H4 (cell line): ENCODE measurements at regions not wholly inside any gene's neighbourhood (a gene's known extent, or its start where the extent isn't known, plus 50 kb on each side); places are given as distances from the start of the nearest gene placed in this dataset.

ENCODE experiments used
- DNase-seq: peaks from one replicate; pipeline ENCODE4 v3.0.0-alpha.2; 2015; ENCODE audit warnings: low spot score

GRCh38 chr4:18398661-18399060 is 377.1 kb upstream of the LCORL start:
- DNase-seq: no peak

GRCh38 chr4:18397681-18398390 is 376.3 kb upstream of the LCORL start:
- DNase-seq: no peak

- DNase-seq: no peak
Measured at GRCh38 chr4:18394656-18395055, 373.1 kb upstream of the LCORL start.

DNA sequence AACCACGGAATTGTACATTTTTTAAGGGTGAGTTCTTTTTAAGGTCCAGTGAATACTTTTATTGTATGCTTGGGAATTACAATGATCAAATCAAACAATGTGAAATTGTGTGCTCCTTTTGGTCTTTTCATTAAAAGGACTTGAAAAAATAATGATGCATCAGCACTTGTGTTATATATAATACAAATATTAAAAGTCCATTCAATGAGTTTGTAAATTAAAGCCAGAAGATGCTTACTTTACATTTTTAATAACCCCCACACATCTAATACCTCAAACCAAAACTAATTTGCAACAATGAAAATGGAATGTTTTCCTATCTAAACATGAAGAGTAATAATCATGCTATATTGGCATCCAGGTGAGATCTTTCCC is 369.8 kb upstream of the LCORL start:
- no peak for DNase-seq

DNA sequence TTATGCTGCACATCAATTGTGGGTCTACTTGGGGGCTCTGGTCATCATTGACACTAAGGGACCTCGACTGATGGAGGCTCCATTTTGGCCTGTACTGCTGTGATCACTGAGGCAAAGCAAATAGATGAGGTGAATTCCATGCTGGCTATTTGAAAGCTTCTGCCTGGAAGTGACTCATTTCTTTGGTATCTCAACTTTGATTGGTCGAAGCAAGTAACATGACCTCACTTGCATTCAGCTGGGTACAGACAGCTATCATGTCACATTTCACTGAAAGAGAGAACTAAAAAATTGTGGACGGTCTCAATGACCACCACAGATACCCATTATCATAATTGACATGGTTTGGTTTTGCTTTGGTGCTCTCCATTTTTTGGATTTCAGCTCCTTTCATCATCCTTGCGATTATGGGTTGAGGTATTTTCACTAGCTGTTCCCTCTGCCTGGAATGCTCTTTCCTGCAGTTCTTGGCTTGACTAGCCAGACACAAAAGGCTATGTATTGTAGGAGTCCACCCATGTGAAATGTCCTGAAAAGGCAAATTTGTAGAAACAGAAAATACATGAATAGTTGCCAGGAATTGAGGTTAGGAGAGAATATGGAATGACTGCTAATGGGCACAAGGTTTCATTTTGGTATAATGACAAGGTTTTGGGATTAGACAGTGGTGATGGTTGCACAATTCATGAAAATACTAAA is 369.2 kb upstream of the LCORL start:
- DNase-seq: no peak

- no peak for DNase-seq
Measured at GRCh38 chr4:18389115-18389514, 367.6 kb upstream of the LCORL start.

DNA sequence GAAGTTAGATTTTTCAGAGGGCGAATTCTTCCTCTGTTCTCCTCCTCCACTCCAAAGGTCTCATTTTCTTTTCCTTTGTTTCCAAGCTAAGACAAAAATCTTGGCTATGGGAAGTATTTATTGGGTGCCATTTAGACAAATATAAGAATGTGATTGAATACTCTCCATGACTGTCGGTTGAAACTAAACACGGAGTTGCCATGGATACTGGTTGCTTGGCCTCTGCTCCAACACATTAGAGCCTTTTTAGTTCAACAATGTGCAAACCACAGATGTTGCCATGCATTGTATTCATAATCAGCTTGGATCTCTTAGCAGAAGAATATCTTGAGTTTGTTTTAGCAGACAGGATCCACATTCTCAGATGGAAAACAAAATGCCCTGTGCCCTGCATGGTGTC is 366.5 kb upstream of the LCORL start:
- DNase-seq: no peak

DNA sequence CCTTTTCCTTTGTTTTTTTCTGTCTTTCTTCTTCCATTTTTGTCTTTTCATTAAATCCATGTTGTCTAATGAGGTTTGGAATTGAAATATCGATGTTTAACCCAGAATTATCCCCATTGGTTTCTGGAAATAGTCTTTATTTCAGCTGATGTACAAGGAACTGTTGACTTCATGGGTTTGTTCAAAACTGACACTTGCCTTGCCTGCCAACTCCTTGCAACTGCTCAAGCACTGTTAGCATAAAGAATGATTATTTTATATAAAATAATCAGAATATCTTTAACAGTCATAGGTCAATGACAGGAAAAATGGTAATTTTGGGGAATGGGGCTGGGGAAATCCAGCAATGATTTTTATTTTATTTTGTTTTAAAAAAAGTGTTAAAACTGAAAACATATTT is 359.6 kb upstream of the LCORL start:
- no peak for DNase-seq

DNA sequence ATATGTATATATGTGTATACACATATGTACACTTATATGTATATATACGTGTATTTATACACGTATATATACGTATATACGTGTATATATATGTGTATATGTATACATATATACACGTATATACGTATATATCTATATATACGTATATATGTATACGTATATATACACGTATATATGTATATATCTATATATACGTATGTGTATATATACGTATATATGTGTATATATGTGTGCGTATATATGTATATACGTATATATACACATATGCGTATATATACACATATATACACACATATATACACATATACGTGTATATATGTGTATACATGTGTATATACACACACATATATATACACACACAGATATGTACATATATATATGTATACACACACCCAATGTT is 348.0 kb upstream of the LCORL start:
- no peak for DNase-seq

DNA sequence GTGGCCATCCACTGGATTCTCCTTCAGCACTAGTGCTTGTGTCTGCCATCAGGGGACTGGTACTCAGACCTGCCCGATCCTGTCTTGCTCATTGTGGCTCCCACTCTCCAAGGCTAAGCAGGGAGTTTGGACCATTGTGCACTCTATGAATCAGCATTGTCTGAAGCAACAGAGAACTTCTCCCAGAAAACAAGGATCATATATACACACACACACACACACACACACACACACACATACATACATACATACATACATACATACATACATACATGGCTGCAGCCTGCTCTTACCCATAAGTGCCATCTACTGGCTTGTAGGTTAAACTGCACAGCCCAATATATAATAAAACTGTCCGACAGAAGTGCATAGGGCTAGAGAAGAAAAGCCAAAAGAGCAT is 345.3 kb upstream of the LCORL start:
- DNase-seq: peak; percentile 9

GRCh38 chr4:18366136-18366535 is 344.6 kb upstream of the LCORL start:
- DNase-seq: no peak

DNA sequence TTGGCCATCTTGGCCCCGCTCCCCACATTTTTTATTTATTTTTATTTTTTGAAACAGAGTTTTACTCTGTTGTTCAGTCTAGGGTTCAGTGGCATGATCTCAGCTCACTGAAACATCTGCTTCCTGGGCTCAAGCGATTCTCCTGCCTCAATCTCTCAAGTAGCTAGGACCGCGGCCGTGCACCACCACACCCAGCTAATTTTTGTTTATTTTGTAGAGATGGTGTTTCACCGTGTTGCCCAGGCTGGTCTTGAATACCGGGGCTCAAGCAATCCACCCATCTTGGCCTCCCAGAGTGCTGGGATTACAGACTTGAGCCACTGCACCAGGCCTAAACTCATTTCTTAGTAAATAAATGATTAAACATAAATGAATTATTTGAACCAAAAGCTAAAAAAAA is 322.0 kb upstream of the LCORL start:
- DNase-seq: no peak

- DNase-seq: no peak
Measured at GRCh38 chr4:18342847-18343246, 321.3 kb upstream of the LCORL start.

DNA sequence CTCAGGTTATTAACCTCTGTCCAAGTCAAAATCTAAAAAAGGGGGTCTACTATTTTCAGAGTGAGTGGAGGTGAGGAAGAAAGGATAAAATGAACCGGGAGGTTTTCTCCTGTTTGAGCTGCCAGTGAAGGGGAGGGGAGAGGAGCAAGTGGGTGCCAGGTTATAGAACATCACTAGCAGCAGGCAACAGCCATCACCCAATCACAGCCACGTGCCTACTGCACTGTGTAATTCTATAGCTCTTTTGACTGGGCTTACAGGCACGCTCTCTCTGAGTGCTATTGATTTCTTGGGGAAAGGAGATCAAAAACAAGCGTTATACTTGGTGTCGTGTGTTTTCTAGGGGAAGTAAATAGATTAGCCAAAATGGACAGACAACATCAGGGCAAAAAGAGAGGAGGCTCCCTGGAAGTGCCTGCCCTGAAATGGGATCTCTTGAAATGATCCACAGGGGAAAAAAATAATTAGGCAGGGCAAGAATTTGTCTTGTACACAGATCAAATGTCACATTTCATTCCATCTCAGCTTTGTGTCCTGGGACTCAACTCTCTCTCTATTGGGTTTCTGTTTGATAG is 300.5 kb upstream of the LCORL start:
- DNase-seq: no peak

DNA sequence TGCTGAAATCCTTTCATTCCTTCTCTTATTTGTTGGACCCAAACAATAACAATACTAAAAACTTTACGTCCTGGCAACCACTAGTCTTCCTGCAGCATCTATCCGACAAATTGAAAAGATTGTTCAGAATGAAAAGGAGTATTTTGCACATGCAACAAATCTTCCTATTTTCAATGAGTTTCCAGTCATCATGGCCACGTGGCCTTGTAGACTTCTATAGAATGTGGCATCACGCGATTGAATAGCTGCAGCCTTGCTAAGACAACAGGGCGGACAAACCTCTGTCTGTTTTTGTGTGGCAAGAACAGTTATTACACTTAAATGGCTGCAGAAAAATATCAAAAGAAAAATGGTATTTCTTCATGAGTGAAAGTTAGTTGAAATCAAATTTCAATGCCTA is 297.9 kb upstream of the LCORL start:
- no peak for DNase-seq

GRCh38 chr4:18318682-18319388 is 297.3 kb upstream of the LCORL start:
- DNase-seq: no peak

DNA sequence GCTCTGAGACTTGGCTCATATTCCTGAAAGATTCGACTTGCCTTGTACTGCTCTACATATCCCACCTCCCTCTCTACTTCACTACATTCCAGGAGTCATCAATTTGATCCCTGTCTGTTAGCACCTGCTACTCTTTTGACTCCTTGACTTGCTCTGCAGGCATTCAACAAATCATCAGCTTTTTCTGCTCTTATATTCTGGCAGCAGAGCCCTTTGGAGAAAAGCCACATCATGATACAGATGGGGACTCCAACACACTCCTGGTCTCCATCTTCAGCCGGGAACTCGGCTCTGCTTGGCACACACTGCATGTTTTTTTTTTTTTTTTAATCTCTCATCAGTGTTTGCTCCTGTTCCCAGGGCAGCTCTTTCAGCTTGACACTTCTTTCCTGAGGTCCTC is 293.2 kb upstream of the LCORL start:
- DNase-seq: no peak

- no peak for DNase-seq
Measured at GRCh38 chr4:18297684-18298083, 276.1 kb upstream of the LCORL start.

DNA sequence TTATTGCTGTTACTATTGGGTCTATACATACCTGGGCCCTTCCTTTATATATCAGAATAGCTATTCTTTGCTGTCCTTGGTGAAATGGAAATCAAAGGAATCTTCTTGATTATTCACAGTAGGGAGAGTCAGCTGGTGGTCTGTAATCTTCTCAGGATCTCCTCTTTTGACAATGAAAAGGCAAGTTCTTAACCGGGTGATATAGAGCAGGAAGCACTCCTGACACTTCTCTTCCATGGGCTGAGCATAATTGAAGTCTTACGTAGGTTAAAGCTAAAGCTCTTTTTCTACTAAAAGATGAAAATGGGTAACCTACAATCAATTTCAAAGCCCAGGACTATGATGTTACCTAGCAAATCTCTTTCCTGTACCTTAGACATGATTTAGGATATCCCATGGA is 274.9 kb upstream of the LCORL start:
- DNase-seq: no peak

- DNase-seq: no peak
Measured at GRCh38 chr4:18294846-18295245, 273.3 kb upstream of the LCORL start.

DNA sequence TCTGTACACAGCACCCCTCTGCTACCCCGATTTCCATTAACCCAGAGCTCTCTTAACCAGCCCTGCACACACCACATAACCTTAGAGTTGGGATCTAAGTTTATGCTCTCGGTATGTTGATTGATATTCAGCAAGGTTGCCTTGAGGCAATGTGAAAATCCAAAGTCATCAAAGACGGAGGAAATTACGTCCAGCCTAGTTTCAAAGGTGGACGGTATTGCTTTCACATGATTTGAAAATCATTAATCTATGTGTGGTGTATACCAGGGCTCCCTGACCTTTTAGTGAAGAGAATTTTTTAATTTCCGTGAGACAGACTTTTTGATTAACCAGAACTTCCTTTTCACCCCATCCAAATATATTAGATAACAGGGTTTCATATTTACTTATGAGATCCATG is 272.5 kb upstream of the LCORL start:
- DNase-seq: no peak

DNA sequence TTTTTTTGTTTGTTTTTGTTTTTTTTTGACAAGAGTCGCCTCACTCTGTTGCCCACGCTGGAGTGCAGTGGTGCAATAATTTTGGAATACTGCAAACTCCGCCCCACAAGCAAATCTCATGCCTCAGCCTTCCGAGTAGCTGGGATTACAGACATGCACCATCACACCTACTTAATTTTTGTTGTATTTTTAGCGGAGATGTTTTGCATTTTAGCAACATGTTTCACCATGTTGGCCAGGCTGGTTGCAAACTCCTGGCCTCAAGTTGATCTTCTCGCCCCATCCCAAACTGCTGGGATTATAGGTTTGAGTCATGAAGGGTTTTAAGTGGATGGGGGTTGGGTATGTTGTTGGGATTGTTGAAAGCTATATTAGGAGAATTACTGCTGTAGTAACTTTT is 270.9 kb upstream of the LCORL start:
- DNase-seq: no peak

DNA sequence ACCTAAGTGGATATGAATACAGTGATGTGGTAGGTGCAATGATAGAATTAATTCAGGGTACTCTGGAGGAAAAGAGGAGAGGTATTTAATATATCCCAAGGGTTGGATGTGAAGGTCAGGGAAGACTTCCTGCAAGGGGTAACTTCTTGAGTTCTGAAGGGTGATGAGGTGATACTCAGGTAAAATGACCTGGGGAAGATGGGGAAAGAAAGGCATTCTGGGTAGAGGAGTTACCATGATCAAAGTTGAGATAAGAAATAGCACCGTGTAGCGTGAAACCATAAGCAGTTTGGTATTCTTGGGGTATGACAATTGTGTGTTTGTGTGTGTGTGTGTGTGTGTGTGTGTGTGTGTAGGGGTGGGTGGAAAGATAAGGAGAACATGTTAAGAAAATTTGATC is 270.4 kb upstream of the LCORL start:
- DNase-seq: no peak
